NB4 (cell line): ENCODE measurements at regions not wholly inside any gene's neighbourhood (a gene's known extent, or its start where the extent isn't known, plus 50 kb on each side); places are given as distances from the start of the nearest gene placed in this dataset.

Experiments
- CTCF ChIP-seq: IDR thresholded peaks from one replicate; pipeline ENCODE4 v1.5.1; 2012; ENCODE audit warnings: low read depth, low read length
- MAX ChIP-seq: IDR thresholded peaks from 2 replicates; pipeline ENCODE4 v1.6.1; 2011; ENCODE audit warnings: low read depth, low read length
- MYC ChIP-seq: IDR thresholded peaks from 2 replicates; pipeline ENCODE4 v1.6.1; 2011; ENCODE audit warnings: low read depth, low read length
- POLR2A ChIP-seq: IDR thresholded peaks from 2 replicates; pipeline ENCODE4 v1.6.1; 2011; ENCODE audit warnings: mild to moderate bottlenecking; ENCODE audit not compliant: insufficient read length; ENCODE audit errors: extremely low read depth

- TF ChIP-seq CTCF = no peak
- no peak for TF ChIP-seq POLR2A
- no peak for TF ChIP-seq MYC
- no peak for TF ChIP-seq MAX
Measured at GRCh38 chr17:68763562-68763961, 162.4 kb upstream of the FAM20A start.
